AG04449 (cell line): ENCODE measurements at regions not wholly inside any gene's neighbourhood (a gene's known extent, or its start where the extent isn't known, plus 50 kb on each side); places are given as distances from the start of the nearest gene placed in this dataset.
"Not testable (repeated sequence)": the region's sequence is repeated elsewhere in the genome, so short reads cannot be mapped to it uniquely, and the experiment has no call there.

Experiments
- CTCF ChIA-PET: fragments of 350-600 bp; formaldehyde crosslinking; extraction: SDS; loops from one replicate; lab custom pipeline; 2021; ENCODE audit warnings: antibody characterized with exemption; lab: Yijun Ruan, JAX
- POLR2A ChIA-PET: fragments of 400-600, 350-600 bp; formaldehyde crosslinking; extraction: SDS; loops from one replicate; lab custom pipeline; 2020; ENCODE audit warnings: antibody characterized with exemption, inconsistent platforms; lab: Yijun Ruan, JAX
- DNase-seq: peaks from one replicate; pipeline ENCODE4 v3.0.0-alpha.2; 2010; ENCODE audit warnings: low read depth, low spot score
- H3K4me3 ChIP-seq: 2 replicates; pipeline ENCODE4 v1.5.1; 2011; ENCODE audit warnings: low read depth, mild to moderate bottlenecking, control low read depth, low read length
- TF ChIP-seq, protein P1 (sequence below): IDR thresholded peaks from one replicate; pipeline ENCODE4 v1.5.1; 2011; ENCODE audit warnings: mild to moderate bottlenecking, moderate library complexity, low read length, control low read depth, inconsistent platforms; ENCODE audit not compliant: insufficient read depth; ENCODE audit errors: missing control alignments

DNA sequence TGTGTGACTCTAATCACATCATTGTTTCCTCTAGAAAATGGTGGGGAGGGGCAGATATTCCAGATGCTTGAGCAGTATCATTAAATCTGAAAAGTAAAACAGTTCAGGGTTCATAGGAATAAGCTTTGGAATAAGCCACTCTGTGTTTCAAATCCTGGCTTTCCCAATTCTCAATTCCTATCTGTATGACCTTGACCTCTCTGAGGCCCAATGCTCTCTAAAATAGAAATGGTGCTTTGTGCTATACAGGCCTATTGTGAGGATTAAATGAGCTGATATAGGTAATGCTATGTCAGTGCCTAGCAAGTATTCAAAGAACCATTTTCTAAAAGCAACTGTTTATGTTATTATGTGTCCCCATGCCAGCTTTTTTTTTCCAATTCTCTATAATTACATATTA, 209.0 kb upstream of the PRSS16 start:
- no peak overlapping the region for H3K4me3 ChIP-seq
- TF ChIP-seq, protein P1, sequence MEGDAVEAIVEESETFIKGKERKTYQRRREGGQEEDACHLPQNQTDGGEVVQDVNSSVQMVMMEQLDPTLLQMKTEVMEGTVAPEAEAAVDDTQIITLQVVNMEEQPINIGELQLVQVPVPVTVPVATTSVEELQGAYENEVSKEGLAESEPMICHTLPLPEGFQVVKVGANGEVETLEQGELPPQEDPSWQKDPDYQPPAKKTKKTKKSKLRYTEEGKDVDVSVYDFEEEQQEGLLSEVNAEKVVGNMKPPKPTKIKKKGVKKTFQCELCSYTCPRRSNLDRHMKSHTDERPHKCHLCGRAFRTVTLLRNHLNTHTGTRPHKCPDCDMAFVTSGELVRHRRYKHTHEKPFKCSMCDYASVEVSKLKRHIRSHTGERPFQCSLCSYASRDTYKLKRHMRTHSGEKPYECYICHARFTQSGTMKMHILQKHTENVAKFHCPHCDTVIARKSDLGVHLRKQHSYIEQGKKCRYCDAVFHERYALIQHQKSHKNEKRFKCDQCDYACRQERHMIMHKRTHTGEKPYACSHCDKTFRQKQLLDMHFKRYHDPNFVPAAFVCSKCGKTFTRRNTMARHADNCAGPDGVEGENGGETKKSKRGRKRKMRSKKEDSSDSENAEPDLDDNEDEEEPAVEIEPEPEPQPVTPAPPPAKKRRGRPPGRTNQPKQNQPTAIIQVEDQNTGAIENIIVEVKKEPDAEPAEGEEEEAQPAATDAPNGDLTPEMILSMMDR, result no peak
- CTCF ChIA-PET, result no interaction called here
- DNase-seq, result no peak
- POLR2A ChIA-PET, result no interaction called here

DNA sequence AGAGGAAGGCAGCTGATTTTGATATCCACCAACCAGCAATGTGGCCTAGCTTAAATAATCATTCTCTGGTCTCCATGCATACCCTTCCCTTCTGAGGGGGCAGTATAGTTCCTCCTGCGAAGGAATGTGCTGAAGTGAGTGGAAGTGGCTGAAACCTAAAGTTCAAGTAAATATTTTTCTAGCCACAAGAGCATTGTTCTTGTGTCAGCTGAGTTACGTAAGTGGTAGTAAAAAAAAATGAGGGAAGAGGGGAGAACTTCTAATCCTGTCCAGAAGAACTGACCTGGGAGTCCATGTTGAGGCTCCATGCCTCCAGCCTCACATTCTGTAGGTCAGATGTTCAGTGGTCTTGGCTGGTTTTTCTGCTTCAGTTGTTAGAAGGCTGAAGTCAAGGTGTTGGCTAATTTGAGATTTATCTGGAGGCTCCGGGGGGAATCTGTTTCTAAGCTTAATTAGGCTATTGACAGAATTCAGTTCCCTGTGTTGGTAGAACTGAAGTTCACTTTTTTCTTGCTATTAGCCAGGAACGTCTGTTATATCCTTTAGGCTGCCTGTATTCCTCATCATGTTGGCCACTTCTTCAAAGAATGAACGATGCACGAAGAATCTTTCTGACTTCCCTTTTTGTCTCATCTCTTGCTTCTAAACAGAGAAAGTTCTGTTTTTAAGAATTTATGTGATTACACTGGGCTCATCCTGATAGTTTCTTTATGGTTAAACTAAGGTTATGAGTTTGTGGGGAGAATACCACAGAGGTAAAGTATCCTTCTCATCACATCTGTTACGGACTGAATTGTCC, 207.1 kb upstream of the PRSS16 start:
- ChIA-PET CTCF (no interaction called here), POLR2A (no interaction called here)
- no peak for DNase-seq
- H3K4me3 ChIP-seq, result no peak overlapping the region
- TF ChIP-seq, protein P1, result no peak

DNA sequence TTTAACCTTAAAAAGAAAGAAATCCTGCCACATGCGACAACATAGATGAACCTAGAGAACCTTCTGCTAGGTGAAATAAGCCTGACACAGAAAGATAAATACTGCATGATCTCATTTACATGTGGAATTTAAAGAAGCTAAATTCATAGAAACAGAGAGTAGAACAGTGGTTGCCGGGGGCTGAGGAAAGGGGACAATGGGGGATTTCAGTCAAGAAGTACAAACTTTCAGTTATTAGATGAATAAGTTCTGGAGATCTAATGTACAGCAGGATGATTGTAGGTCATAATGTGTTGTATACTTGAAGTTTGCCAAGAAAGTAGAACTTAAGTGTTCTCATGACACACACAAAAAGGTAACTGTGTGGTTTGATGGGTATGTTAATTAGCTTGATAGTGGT, 204.3 kb upstream of the PRSS16 start:
- CTCF ChIA-PET, result no interaction called here
- DNase-seq, result no peak
- POLR2A ChIA-PET, result no interaction called here
- H3K4me3 ChIP-seq, result no peak overlapping the region
- TF ChIP-seq, protein P1, result no peak

DNA sequence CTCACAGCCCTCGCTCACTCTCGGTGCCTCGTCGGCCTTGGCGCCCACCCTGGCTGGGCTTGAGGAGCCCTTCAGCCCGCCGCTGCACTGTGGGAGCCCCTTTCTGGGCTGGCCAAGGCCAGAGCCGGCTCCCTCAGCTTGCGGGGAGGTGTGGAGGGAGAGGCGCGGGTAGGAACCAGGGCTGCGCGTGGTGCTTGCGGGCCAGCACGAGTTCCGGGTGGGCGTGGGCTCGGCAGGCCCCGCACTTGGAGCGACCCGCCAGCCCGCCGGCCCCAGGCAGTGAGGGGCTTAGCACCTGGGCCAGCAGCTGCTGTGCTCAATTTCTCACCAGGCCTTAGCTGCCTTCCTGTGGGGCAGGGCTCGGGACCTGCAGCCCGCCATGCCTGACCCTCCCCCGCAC, 202.4 kb upstream of the PRSS16 start:
- DNase-seq, CTCF ChIA-PET, POLR2A ChIA-PET, H3K4me3 ChIP-seq: not testable (repeated sequence)

DNA sequence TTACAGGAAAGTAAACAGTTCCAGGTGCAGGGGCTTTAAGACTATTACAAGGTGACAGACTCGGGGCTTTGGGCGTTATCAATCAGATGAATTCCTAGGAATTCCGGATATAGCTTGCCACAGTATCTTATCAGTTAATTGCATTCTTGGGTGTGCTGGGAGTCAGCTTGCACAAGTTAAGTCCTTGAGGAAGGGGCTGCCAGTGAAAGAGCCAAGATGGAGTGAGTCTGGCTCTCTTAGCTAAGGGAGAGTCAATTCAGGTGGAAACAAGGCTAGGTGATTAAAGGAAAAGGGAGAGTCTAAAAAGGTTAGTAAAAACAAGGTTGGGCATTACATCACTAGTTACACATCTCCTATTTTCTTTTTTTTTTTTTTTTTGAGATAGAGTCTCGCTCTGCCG, 199.8 kb upstream of the PRSS16 start:
- CTCF ChIA-PET, POLR2A ChIA-PET, H3K4me3 ChIP-seq, DNase-seq: not testable (repeated sequence)

DNA sequence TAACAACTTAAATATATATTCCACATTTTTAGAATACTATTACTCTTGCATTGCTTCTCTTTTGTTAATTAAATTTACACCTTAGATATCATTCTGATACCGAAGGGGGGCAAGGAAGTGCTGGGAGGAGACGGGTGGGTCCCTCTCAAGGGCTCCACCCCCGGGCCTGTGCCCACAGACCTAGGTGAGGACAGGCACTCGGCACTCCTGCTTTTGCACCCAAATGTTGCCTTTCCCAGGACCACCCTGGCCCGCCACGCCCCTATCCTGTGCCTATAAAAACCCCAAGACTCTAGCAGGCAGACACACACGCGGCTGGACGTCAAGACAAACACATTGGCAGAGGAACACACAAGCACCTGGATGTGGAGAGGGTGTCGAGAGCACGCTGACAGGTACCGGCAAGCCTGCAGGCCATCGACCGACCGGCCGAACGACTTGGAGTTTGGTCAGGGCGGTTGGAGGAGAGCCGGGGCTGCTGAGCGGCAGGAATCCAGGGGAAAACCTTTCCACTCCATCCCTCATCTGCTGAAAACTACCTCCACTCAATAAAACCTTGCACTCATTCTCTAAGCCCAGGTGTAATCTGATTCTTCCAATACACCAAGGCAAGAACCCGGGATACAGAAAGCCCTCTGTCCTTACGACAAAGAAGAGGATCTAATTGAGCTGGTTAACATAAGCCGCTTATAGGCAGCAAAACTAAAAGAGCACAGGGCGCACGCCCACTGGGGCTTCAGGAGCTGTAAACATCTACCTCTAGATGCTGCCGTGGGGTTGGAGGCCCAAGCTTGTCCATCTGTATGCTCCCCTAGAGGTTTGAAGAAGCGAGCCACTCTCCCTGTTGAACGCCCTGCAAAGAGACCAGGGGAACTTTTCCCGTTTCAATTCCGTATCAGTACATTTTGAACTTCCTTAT, 197.4 kb upstream of the PRSS16 start:
- ChIA-PET CTCF (no interaction called here), POLR2A (no interaction called here)
- no peak for DNase-seq
- TF ChIP-seq, protein P1, result no peak
- no peak overlapping the region for H3K4me3 ChIP-seq

DNA sequence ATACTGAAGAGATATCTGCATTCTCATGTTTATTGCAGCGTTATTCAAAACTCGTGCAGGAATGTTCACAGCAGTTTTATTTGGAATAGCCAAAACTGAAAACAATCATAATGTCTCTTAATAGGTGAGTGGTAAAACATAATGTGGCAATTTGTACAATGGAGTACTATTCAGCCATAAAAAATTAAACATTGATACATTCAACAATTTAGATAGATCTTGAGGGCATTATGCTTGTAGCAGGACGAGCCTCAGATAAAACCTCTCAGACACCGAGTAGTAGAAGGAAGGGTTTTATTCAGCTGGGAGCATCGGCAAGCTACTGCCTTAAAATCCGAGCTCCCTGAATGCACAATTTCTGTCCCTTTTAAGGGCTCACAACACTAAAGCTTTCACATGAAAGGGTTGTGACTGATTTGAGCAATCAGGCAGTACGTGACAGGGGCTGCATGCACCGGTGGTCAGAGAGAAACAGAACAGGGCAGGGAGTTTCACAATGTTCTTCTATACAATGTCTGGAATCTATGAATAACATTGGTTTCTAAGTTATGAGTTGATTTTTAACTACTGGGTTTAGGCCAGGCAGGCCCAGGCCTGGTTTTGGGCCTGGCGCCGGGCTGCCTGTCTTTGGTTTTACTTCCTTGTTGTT, 195.3 kb upstream of the PRSS16 start:
- DNase-seq, H3K4me3 ChIP-seq, CTCF ChIA-PET, POLR2A ChIA-PET: not testable (repeated sequence)
